Osteoblast (primary cell): ENCODE measurements at regions not wholly inside any gene's neighbourhood (a gene's known extent, or its start where the extent isn't known, plus 50 kb on each side); places are given as distances from the start of the nearest gene placed in this dataset.

ENCODE experiments used
- DNase-seq: peaks from one replicate; pipeline ENCODE4 v3.0.0; 2011; ENCODE audit warnings: low spot score, mixed read lengths; ENCODE audit not compliant: insufficient read length; ENCODE audit errors: missing footprints
- H2AFZ ChIP-seq: 2 replicates; pipeline ENCODE4 v1.6.0; 2011; ENCODE audit warnings: mild to moderate bottlenecking, low read length
- H3K27ac ChIP-seq: 2 replicates; pipeline ENCODE4 v1.5.1; 2011; ENCODE audit warnings: mild to moderate bottlenecking, low read depth, low read length, moderate library complexity
- H3K27me3 ChIP-seq: 2 replicates; pipeline ENCODE4 v1.6.0; 2012; ENCODE audit warnings: mild to moderate bottlenecking, control low read depth, inconsistent platforms, low read length, moderate library complexity; ENCODE audit not compliant: insufficient read depth
- H3K36me3 ChIP-seq: 2 replicates; pipeline ENCODE4 v1.5.1; 2011; ENCODE audit warnings: mild to moderate bottlenecking, low read length, control low read depth, moderate library complexity; ENCODE audit not compliant: insufficient read depth
- H3K4me1 ChIP-seq: 2 replicates; pipeline ENCODE4 v1.5.1; 2011; ENCODE audit warnings: mild to moderate bottlenecking, low read length, control low read depth, moderate library complexity; ENCODE audit not compliant: insufficient read depth
- H3K4me2 ChIP-seq: 2 replicates; pipeline ENCODE4 v1.6.0; 2011; ENCODE audit warnings: mild to moderate bottlenecking, low read length; ENCODE audit not compliant: insufficient read depth
- H3K4me3 ChIP-seq: fragments of 200-600 bp; sonication (generic); 3 replicates; pipeline ENCODE4 v1.5.1; 2012; ENCODE audit warnings: mild to moderate bottlenecking, low read length, inconsistent platforms; ENCODE audit not compliant: insufficient read depth
- H3K79me2 ChIP-seq: 2 replicates; pipeline ENCODE4 v1.6.0; 2012; ENCODE audit warnings: mild to moderate bottlenecking, low read length, control low read depth, inconsistent platforms; ENCODE audit not compliant: insufficient read depth
- H3K9me3 ChIP-seq: 2 replicates; pipeline ENCODE4 v1.5.1; 2011; ENCODE audit warnings: low read depth, low read length, control low read depth
- H4K20me1 ChIP-seq: 2 replicates; pipeline ENCODE4 v1.6.0; 2012; ENCODE audit warnings: mild to moderate bottlenecking, low read length, control low read depth; ENCODE audit not compliant: insufficient read depth
- TF ChIP-seq, protein P1 (sequence below): IDR thresholded peaks from 2 replicates; pipeline ENCODE4 v1.5.1; 2011; ENCODE audit warnings: mild to moderate bottlenecking, low read depth, low read length, moderate library complexity; ENCODE audit errors: extremely low read depth

- H3K79me2 ChIP-seq = no peaks in the 10 kb centered on the region
- no peaks in the 10 kb centered on the region for H4K20me1 ChIP-seq
- DNase-seq = peak; percentile 17
- H2AFZ ChIP-seq = no peak overlapping the region
- TF ChIP-seq, protein P1, sequence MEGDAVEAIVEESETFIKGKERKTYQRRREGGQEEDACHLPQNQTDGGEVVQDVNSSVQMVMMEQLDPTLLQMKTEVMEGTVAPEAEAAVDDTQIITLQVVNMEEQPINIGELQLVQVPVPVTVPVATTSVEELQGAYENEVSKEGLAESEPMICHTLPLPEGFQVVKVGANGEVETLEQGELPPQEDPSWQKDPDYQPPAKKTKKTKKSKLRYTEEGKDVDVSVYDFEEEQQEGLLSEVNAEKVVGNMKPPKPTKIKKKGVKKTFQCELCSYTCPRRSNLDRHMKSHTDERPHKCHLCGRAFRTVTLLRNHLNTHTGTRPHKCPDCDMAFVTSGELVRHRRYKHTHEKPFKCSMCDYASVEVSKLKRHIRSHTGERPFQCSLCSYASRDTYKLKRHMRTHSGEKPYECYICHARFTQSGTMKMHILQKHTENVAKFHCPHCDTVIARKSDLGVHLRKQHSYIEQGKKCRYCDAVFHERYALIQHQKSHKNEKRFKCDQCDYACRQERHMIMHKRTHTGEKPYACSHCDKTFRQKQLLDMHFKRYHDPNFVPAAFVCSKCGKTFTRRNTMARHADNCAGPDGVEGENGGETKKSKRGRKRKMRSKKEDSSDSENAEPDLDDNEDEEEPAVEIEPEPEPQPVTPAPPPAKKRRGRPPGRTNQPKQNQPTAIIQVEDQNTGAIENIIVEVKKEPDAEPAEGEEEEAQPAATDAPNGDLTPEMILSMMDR = no peak
- H3K9me3 ChIP-seq = no peaks in the 10 kb centered on the region
- H3K4me3 ChIP-seq = no peak overlapping the region
- no peaks in the 10 kb centered on the region for H3K4me1 ChIP-seq
- no peak overlapping the region for H3K27ac ChIP-seq
- H3K27me3 ChIP-seq = peaks cover 19% of the 10 kb centered on the region
- no peak overlapping the region for H3K4me2 ChIP-seq
- H3K36me3 ChIP-seq = no peaks in the 10 kb centered on the region
Observed at GRCh38 chr11:76279646-76280045, 73.3 kb upstream of the WNT11 start.

GRCh38 chr11:76279038-76279437 lies 72.7 kb upstream of the WNT11 start:
- no peaks in the 10 kb centered on the region for H3K4me1 ChIP-seq
- peaks cover 19% of the 10 kb centered on the region for H3K27me3 ChIP-seq
- no peak overlapping the region for H2AFZ ChIP-seq
- H3K79me2 ChIP-seq = no peaks in the 10 kb centered on the region
- no peaks in the 10 kb centered on the region for H4K20me1 ChIP-seq
- DNase-seq = peak; percentile 67
- no peak overlapping the region for H3K4me2 ChIP-seq
- TF ChIP-seq, protein P1 = no peak
- no peak overlapping the region for H3K27ac ChIP-seq
- H3K36me3 ChIP-seq = no peaks in the 10 kb centered on the region
- H3K9me3 ChIP-seq = no peaks in the 10 kb centered on the region
- no peak overlapping the region for H3K4me3 ChIP-seq

- Histone ChIP-seq H3K27ac (no peak overlapping the region), H2AFZ (no peak overlapping the region), H3K36me3 (no peaks in the 10 kb centered on the region), H3K4me1 (no peaks in the 10 kb centered on the region), H3K9me3 (no peaks in the 10 kb centered on the region), H3K79me2 (no peaks in the 10 kb centered on the region), H3K4me3 (no peak overlapping the region), H4K20me1 (no peaks in the 10 kb centered on the region), H3K4me2 (no peak overlapping the region), H3K27me3 (peaks cover 19% of the 10 kb centered on the region)
- peak; percentile 66 for DNase-seq
- TF ChIP-seq, protein P1 = no peak
Observed at GRCh38 chr11:76278526-76278925, 72.2 kb upstream of the WNT11 start.

DNA sequence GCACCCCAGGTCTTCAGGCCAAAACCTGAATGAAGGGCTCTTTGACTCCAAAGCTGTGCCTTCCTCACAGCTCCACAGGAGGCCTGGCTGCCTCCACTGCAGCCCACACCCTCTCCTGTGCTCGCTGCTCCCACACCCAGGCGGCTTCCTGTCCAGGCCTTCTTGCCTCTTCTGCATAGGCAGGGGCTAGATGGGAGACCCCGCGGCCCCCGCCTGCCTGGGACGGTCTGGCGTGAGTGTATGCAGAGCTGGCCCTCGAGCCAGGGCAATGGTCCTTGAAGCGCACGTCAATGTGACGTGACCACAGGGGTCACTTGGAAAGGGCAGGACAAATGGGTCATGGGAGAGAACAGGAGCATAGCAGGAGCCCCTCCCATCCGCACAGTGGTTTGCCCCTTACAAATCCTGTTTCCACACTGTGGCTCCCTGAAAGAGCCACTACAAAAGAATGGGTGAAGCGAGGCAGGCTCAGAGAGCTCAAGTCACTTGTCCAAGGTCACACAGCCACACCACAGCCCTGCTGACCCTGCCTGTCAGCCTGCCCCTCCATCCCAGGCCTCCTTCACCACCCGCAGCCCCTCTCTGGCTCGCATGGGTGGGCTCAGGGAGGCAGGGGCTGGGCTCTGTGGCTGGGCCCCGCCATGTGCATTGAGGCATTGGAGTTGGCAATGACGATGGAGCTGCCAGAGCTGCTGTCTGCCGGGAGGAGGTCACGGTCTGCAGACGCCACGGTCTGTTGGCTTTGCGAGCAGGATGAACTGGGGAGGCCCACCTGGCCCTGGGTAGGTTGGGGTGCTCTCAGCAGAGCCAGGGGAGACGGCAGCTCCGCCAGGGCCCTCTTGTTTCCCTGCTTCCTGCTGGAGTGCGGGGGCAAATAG lies 71.2 kb upstream of the WNT11 start:
- no peak overlapping the region for H3K4me2 ChIP-seq
- H3K27ac ChIP-seq = no peak overlapping the region
- H3K79me2 ChIP-seq = no peaks in the 10 kb centered on the region
- peaks cover 19% of the 10 kb centered on the region for H3K27me3 ChIP-seq
- H3K36me3 ChIP-seq = no peaks in the 10 kb centered on the region
- no peaks in the 10 kb centered on the region for H4K20me1 ChIP-seq
- TF ChIP-seq, protein P1 = no peak
- H3K9me3 ChIP-seq = no peaks in the 10 kb centered on the region
- H2AFZ ChIP-seq = no peak overlapping the region
- peak; percentile 50 for DNase-seq
- no peak overlapping the region for H3K4me3 ChIP-seq
- H3K4me1 ChIP-seq = no peaks in the 10 kb centered on the region
